ENCODE measurements at regions not wholly inside any gene's neighbourhood (a gene's known extent, or its start where the extent isn't known, plus 50 kb on each side); places are given as distances from the start of the nearest gene placed in this dataset.

- TF ChIP-seq CTCF (IDR thresholded peaks at IDR 0.05) (no peak), POLR2A (IDR thresholded peaks at IDR 0.05) (no peak)
Observed at GRCh38 chr5:67966712-67967111, 248.8 kb upstream of the PIK3R1 start.

Data from tibial nerve (tissue), 3 donors.